Activated T-cell treated with anti-CD3 and anti-CD28 coated beads for 48 hours (primary cell): ENCODE measurements at regions not wholly inside any gene's neighbourhood (a gene's known extent, or its start where the extent isn't known, plus 50 kb on each side); places are given as distances from the start of the nearest gene placed in this dataset.
"Not testable (repeated sequence)": the region's sequence is repeated elsewhere in the genome, so short reads cannot be mapped to it uniquely, and the experiment has no call there.

ENCODE experiments used
- DNase-seq: peaks from one replicate; pipeline ENCODE4 v3.0.0-alpha.2; 2020; ENCODE audit warnings: low read depth

GRCh38 chr14:97029800-97030199 is 232.6 kb downstream of the VRK1 start:
- no peak for DNase-seq

GRCh38 chr14:97031530-97031929 is 234.3 kb downstream of the VRK1 start:
- DNase-seq: no peak

GRCh38 chr14:97033556-97034081 is 236.4 kb downstream of the VRK1 start:
- no peak for DNase-seq

- no peak for DNase-seq
Observed at GRCh38 chr14:97036086-97036852, 239.1 kb downstream of the VRK1 start.

GRCh38 chr14:97039717-97040363 is 242.7 kb downstream of the VRK1 start:
- no peak for DNase-seq

- no peak for DNase-seq
Observed at GRCh38 chr14:97046967-97047366, 249.8 kb downstream of the VRK1 start.

- DNase-seq: no peak
Observed at GRCh38 chr14:97052001-97052400, 254.8 kb downstream of the VRK1 start.

- DNase-seq: no peak
Observed at GRCh38 chr14:97053941-97054340, 256.8 kb downstream of the VRK1 start.

- no peak for DNase-seq
Observed at GRCh38 chr14:97055355-97055754, 258.2 kb downstream of the VRK1 start.

GRCh38 chr14:97056086-97056485 is 258.9 kb downstream of the VRK1 start:
- DNase-seq: no peak

- no peak for DNase-seq
Observed at GRCh38 chr14:97057238-97058073, 260.3 kb downstream of the VRK1 start.

GRCh38 chr14:97058074-97058467 is 260.9 kb downstream of the VRK1 start:
- DNase-seq: no peak

- no peak for DNase-seq
Observed at GRCh38 chr14:97058589-97058988, 261.4 kb downstream of the VRK1 start.

GRCh38 chr14:97061198-97061597 is 264.0 kb downstream of the VRK1 start:
- no peak for DNase-seq

- DNase-seq: no peak
Observed at GRCh38 chr14:97061714-97062113, 264.5 kb downstream of the VRK1 start.

GRCh38 chr14:97065305-97066067 is 268.3 kb downstream of the VRK1 start:
- no peak for DNase-seq

- DNase-seq: no peak
Observed at GRCh38 chr14:97066068-97066899, 269.1 kb downstream of the VRK1 start.

- DNase-seq: not testable (repeated sequence)
Observed at GRCh38 chr14:97068293-97068692, 271.1 kb downstream of the VRK1 start.

GRCh38 chr14:97070259-97070658 is 273.1 kb downstream of the VRK1 start:
- no peak for DNase-seq

- DNase-seq: no peak
Observed at GRCh38 chr14:97071177-97071576, 274.0 kb downstream of the VRK1 start.

GRCh38 chr14:97073622-97074021 is 276.4 kb downstream of the VRK1 start:
- no peak for DNase-seq
